GM11168 (cell line): ENCODE measurements at regions not wholly inside any gene's neighbourhood (a gene's known extent, or its start where the extent isn't known, plus 50 kb on each side); places are given as distances from the start of the nearest gene placed in this dataset.

Experiments used
- in situ Hi-C: fragments of 300-500 bp; cut with MboI; formaldehyde crosslinking; loops from one replicate; pipeline ENCODE4 v1.12.0; 2022; ENCODE audit warnings: low sequenced_read_pairs; ENCODE audit not compliant: unreplicated experiment

DNA sequence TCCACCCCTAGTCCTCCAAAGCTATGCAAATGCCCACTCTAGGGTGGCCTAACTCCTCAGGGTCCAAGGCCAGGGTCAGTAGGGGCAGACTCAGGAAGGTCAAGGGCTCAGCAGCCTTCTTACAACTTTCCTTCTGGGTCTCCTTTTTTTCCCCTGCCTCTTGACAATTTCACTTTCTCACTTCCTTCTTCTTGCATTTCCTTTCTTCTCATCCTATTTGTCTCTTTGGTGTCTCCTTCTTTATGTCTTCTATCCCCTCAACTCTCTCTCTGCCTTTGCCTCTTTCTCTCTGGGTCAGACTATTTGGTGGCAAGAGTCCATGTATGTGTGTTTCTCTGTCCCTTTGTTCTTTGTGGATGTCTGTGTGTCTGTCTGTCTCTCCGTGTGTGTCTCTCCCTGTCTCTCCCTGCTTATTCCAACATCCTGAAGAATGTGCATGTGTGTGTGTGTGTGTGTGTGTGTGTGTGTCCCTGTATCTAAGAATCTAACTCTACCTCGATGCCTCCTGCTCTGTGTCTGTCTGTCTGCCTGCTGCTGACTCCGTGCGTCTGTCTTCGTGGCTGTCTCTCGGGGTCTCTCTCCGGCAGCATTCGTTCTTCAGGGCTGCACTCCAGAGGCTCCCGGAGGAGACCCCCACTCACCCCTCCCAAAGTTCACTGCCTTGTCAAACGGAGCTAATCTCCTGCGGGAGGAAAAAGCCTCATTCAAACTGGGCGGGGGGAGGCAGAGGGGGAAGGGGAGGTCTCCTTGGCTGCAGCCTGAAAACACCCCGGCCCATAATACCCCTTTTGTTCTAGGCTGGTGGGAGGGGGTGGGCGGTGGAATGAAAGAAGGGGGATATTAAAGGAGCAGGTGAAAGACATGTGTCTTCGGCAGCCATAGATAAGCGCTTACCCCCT, 51.7 kb upstream of the FOXP4 start:
- in situ Hi-C loops, result no loop called here
